DMS153 (cell line): ENCODE measurements at regions not wholly inside any gene's neighbourhood (a gene's known extent, or its start where the extent isn't known, plus 50 kb on each side); places are given as distances from the start of the nearest gene placed in this dataset.

Experiments
- DNase-seq: peaks from one replicate; lab custom pipeline; 2025; lab: John Stamatoyannopoulos, UW

GRCh38 chr4:177109769-177110168 lies 199.9 kb upstream of the NEIL3 start:
- DNase-seq = no peak

- DNase-seq = no peak
These were observed 193.5 kb upstream of the NEIL3 start for GRCh38 chr4:177116161-177116560.

GRCh38 chr4:177117256-177117655 lies 192.4 kb upstream of the NEIL3 start:
- no peak for DNase-seq

- DNase-seq = no peak
These were observed 191.1 kb upstream of the NEIL3 start for GRCh38 chr4:177118596-177118995.

GRCh38 chr4:177119021-177119471 lies 190.6 kb upstream of the NEIL3 start:
- DNase-seq = no peak

- no peak for DNase-seq
These were observed 190.0 kb upstream of the NEIL3 start for GRCh38 chr4:177119691-177120090.

GRCh38 chr4:177123811-177124210 lies 185.9 kb upstream of the NEIL3 start:
- DNase-seq = no peak

- no peak for DNase-seq
These were observed 185.2 kb upstream of the NEIL3 start for GRCh38 chr4:177124349-177125064.

GRCh38 chr4:177125656-177126055 lies 184.0 kb upstream of the NEIL3 start:
- no peak for DNase-seq

- no peak for DNase-seq
These were observed 182.0 kb upstream of the NEIL3 start for GRCh38 chr4:177127658-177128057.

GRCh38 chr4:177128306-177128705 lies 181.4 kb upstream of the NEIL3 start:
- no peak for DNase-seq

GRCh38 chr4:177131736-177132135 lies 177.9 kb upstream of the NEIL3 start:
- no peak for DNase-seq

- DNase-seq = no peak
These were observed 162.0 kb upstream of the NEIL3 start for GRCh38 chr4:177147668-177148067.

- DNase-seq = no peak
These were observed 154.2 kb upstream of the NEIL3 start for GRCh38 chr4:177155454-177155853.

GRCh38 chr4:177159600-177159999 lies 150.1 kb upstream of the NEIL3 start:
- DNase-seq = no peak

- no peak for DNase-seq
These were observed 147.9 kb upstream of the NEIL3 start for GRCh38 chr4:177161781-177162180.

- DNase-seq = no peak
These were observed 146.1 kb upstream of the NEIL3 start for GRCh38 chr4:177163532-177163931.

- no peak for DNase-seq
These were observed 138.1 kb upstream of the NEIL3 start for GRCh38 chr4:177171588-177171987.

GRCh38 chr4:177175473-177175872 lies 134.2 kb upstream of the NEIL3 start:
- no peak for DNase-seq

GRCh38 chr4:177177541-177178081 lies 132.1 kb upstream of the NEIL3 start:
- no peak for DNase-seq

GRCh38 chr4:177178246-177178645 lies 131.4 kb upstream of the NEIL3 start:
- no peak for DNase-seq

GRCh38 chr4:177182166-177182565 lies 127.5 kb upstream of the NEIL3 start:
- no peak for DNase-seq

- no peak for DNase-seq
These were observed 126.9 kb upstream of the NEIL3 start for GRCh38 chr4:177182728-177183127.

- no peak for DNase-seq
These were observed 124.5 kb upstream of the NEIL3 start for GRCh38 chr4:177185151-177185550.
